ENCODE measurements at regions not wholly inside any gene's neighbourhood (a gene's known extent, or its start where the extent isn't known, plus 50 kb on each side); places are given as distances from the start of the nearest gene placed in this dataset.

DNA sequence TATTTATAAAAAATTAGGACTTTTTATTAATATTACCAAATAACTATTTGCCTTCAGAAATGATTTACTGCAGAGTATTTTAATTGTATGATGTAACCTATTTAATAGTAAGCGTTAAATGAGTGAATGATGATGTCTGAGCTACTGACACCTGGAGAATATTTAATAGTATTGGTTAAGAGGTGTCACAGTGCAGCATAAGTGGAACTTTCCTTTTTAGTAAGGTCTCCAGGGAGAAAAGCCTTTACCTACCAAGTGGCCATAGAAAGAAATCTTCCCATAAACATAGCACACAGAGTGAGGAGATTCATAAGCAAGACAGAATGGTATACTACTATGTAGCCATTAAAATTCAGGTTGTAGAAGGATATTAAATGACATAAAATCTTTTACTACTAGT is 441.7 kb downstream of the TBL1XR1 start (continued):
- TF ChIP-seq, protein P1, sequence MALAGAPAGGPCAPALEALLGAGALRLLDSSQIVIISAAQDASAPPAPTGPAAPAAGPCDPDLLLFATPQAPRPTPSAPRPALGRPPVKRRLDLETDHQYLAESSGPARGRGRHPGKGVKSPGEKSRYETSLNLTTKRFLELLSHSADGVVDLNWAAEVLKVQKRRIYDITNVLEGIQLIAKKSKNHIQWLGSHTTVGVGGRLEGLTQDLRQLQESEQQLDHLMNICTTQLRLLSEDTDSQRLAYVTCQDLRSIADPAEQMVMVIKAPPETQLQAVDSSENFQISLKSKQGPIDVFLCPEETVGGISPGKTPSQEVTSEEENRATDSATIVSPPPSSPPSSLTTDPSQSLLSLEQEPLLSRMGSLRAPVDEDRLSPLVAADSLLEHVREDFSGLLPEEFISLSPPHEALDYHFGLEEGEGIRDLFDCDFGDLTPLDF (CRISPR knock-in tag; IDR thresholded peaks at IDR 0.05), result no peak
- TF ChIP-seq JUN (CRISPR knock-in tag; IDR thresholded peaks at IDR 0.05) (no peak), SMAD4 (CRISPR knock-in tag; IDR thresholded peaks at IDR 0.05) (no peak)

- H3K27ac Mint-ChIP-seq, result no peak overlapping the region
- no peaks in the 10 kb centered on the region for H3K9me3 Mint-ChIP-seq
- H3K4me3 Mint-ChIP-seq, result no peak overlapping the region
- no peak for ATAC-seq
- no peaks in the 10 kb centered on the region for H3K4me1 Mint-ChIP-seq
- no peak for DNase-seq (ENCODE audit: low spot score)
- CTCF ChIA-PET, result no interaction called here
- POLR2A ChIA-PET, result no interaction called here
- no peaks in the 10 kb centered on the region for H3K36me3 Mint-ChIP-seq
- no peaks in the 10 kb centered on the region for H3K27me3 Mint-ChIP-seq (ENCODE audit: low read depth)
- TF ChIP-seq ZNF121 (CRISPR knock-in tag; IDR thresholded peaks at IDR 0.05), result no peak
- TF ChIP-seq, protein P2, sequence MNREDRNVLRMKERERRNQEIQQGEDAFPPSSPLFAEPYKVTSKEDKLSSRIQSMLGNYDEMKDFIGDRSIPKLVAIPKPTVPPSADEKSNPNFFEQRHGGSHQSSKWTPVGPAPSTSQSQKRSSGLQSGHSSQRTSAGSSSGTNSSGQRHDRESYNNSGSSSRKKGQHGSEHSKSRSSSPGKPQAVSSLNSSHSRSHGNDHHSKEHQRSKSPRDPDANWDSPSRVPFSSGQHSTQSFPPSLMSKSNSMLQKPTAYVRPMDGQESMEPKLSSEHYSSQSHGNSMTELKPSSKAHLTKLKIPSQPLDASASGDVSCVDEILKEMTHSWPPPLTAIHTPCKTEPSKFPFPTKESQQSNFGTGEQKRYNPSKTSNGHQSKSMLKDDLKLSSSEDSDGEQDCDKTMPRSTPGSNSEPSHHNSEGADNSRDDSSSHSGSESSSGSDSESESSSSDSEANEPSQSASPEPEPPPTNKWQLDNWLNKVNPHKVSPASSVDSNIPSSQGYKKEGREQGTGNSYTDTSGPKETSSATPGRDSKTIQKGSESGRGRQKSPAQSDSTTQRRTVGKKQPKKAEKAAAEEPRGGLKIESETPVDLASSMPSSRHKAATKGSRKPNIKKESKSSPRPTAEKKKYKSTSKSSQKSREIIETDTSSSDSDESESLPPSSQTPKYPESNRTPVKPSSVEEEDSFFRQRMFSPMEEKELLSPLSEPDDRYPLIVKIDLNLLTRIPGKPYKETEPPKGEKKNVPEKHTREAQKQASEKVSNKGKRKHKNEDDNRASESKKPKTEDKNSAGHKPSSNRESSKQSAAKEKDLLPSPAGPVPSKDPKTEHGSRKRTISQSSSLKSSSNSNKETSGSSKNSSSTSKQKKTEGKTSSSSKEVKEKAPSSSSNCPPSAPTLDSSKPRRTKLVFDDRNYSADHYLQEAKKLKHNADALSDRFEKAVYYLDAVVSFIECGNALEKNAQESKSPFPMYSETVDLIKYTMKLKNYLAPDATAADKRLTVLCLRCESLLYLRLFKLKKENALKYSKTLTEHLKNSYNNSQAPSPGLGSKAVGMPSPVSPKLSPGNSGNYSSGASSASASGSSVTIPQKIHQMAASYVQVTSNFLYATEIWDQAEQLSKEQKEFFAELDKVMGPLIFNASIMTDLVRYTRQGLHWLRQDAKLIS (CRISPR knock-in tag; IDR thresholded peaks at IDR 0.05; ENCODE audit: borderline replicate concordance), result no peak
- no peak for TF ChIP-seq TCF7 (CRISPR knock-in tag; IDR thresholded peaks at IDR 0.05; ENCODE audit: low read depth)
- TF ChIP-seq GRHL2 (CRISPR knock-in tag; IDR thresholded peaks at IDR 0.05; ENCODE audit: insufficient replicate concordance, severe bottlenecking), result no peak
- no peak for TF ChIP-seq CREM (CRISPR knock-in tag; IDR thresholded peaks at IDR 0.05)
- no peak for TF ChIP-seq NFE2L1 (CRISPR knock-in tag; IDR thresholded peaks at IDR 0.05)
- TF ChIP-seq, protein P3, sequence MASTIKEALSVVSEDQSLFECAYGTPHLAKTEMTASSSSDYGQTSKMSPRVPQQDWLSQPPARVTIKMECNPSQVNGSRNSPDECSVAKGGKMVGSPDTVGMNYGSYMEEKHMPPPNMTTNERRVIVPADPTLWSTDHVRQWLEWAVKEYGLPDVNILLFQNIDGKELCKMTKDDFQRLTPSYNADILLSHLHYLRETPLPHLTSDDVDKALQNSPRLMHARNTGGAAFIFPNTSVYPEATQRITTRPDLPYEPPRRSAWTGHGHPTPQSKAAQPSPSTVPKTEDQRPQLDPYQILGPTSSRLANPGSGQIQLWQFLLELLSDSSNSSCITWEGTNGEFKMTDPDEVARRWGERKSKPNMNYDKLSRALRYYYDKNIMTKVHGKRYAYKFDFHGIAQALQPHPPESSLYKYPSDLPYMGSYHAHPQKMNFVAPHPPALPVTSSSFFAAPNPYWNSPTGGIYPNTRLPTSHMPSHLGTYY (CRISPR knock-in tag; IDR thresholded peaks at IDR 0.05), result no peak
- TF ChIP-seq FOXK1 (CRISPR knock-in tag; IDR thresholded peaks at IDR 0.05), result no peak
- TF ChIP-seq ZBTB21 (CRISPR knock-in tag; IDR thresholded peaks at IDR 0.05; ENCODE audit: borderline replicate concordance), result no peak
- no peak for TF ChIP-seq CREB1 (CRISPR knock-in tag; IDR thresholded peaks at IDR 0.05)
- TF ChIP-seq NR2C2 (CRISPR knock-in tag; IDR thresholded peaks at IDR 0.05), result no peak
- TF ChIP-seq, protein P4, sequence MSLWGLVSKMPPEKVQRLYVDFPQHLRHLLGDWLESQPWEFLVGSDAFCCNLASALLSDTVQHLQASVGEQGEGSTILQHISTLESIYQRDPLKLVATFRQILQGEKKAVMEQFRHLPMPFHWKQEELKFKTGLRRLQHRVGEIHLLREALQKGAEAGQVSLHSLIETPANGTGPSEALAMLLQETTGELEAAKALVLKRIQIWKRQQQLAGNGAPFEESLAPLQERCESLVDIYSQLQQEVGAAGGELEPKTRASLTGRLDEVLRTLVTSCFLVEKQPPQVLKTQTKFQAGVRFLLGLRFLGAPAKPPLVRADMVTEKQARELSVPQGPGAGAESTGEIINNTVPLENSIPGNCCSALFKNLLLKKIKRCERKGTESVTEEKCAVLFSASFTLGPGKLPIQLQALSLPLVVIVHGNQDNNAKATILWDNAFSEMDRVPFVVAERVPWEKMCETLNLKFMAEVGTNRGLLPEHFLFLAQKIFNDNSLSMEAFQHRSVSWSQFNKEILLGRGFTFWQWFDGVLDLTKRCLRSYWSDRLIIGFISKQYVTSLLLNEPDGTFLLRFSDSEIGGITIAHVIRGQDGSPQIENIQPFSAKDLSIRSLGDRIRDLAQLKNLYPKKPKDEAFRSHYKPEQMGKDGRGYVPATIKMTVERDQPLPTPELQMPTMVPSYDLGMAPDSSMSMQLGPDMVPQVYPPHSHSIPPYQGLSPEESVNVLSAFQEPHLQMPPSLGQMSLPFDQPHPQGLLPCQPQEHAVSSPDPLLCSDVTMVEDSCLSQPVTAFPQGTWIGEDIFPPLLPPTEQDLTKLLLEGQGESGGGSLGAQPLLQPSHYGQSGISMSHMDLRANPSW (CRISPR knock-in tag; conservative IDR thresholded peaks at IDR 0.05; ENCODE audit: low read depth), result no peak
- TF ChIP-seq, protein P5, sequence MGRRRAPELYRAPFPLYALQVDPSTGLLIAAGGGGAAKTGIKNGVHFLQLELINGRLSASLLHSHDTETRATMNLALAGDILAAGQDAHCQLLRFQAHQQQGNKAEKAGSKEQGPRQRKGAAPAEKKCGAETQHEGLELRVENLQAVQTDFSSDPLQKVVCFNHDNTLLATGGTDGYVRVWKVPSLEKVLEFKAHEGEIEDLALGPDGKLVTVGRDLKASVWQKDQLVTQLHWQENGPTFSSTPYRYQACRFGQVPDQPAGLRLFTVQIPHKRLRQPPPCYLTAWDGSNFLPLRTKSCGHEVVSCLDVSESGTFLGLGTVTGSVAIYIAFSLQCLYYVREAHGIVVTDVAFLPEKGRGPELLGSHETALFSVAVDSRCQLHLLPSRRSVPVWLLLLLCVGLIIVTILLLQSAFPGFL (CRISPR knock-in tag; IDR thresholded peaks at IDR 0.05; ENCODE audit: borderline replicate concordance), result no peak
- TF ChIP-seq EMX1 (CRISPR knock-in tag; IDR thresholded peaks at IDR 0.05), result no peak
- TF ChIP-seq, protein P6, sequence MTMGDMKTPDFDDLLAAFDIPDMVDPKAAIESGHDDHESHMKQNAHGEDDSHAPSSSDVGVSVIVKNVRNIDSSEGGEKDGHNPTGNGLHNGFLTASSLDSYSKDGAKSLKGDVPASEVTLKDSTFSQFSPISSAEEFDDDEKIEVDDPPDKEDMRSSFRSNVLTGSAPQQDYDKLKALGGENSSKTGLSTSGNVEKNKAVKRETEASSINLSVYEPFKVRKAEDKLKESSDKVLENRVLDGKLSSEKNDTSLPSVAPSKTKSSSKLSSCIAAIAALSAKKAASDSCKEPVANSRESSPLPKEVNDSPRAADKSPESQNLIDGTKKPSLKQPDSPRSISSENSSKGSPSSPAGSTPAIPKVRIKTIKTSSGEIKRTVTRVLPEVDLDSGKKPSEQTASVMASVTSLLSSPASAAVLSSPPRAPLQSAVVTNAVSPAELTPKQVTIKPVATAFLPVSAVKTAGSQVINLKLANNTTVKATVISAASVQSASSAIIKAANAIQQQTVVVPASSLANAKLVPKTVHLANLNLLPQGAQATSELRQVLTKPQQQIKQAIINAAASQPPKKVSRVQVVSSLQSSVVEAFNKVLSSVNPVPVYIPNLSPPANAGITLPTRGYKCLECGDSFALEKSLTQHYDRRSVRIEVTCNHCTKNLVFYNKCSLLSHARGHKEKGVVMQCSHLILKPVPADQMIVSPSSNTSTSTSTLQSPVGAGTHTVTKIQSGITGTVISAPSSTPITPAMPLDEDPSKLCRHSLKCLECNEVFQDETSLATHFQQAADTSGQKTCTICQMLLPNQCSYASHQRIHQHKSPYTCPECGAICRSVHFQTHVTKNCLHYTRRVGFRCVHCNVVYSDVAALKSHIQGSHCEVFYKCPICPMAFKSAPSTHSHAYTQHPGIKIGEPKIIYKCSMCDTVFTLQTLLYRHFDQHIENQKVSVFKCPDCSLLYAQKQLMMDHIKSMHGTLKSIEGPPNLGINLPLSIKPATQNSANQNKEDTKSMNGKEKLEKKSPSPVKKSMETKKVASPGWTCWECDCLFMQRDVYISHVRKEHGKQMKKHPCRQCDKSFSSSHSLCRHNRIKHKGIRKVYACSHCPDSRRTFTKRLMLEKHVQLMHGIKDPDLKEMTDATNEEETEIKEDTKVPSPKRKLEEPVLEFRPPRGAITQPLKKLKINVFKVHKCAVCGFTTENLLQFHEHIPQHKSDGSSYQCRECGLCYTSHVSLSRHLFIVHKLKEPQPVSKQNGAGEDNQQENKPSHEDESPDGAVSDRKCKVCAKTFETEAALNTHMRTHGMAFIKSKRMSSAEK (CRISPR knock-in tag; IDR thresholded peaks at IDR 0.05; ENCODE audit: borderline replicate concordance), result no peak
- no peak for TF ChIP-seq ZNF281 (CRISPR knock-in tag; IDR thresholded peaks at IDR 0.05)
- no peak for TF ChIP-seq ZNF219 (CRISPR knock-in tag; IDR thresholded peaks at IDR 0.05; ENCODE audit: borderline replicate concordance)
These were observed 455.6 kb downstream of the TBL1XR1 start for GRCh38 chr3:176741664-176742047.

Data from WTC11 (cell line).